Activated T-cell treated with anti-CD3 and anti-CD28 coated beads for 48 hours (primary cell): ENCODE measurements at regions not wholly inside any gene's neighbourhood (a gene's known extent, or its start where the extent isn't known, plus 50 kb on each side); places are given as distances from the start of the nearest gene placed in this dataset.
"Not testable (repeated sequence)": the region's sequence is repeated elsewhere in the genome, so short reads cannot be mapped to it uniquely, and the experiment has no call there.

Source experiments
- DNase-seq: peaks from one replicate; pipeline ENCODE4 v3.0.0-alpha.2; 2020; ENCODE audit warnings: low read depth

DNA sequence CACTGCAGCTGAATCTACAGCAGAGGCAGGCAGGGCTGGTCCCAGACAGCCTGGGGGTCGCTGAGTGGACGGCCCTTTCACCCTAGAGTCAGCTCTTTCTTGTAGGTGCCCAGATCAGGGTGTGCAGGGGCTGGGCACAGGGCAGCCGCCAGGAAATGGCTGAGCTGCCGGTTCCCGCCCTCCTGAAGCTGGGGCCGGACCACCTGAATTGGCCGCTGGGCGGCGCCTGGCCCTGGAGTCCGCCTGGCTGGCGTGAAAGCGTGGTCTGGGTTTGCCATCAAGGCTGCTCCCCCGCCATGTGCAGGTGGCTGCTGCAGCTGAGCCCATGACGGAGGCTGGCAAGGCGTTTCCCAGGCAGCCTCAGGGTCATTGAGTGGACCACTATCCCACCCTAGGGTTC, 85.7 kb downstream of the POTEM start:
- DNase-seq = not testable (repeated sequence)

DNA sequence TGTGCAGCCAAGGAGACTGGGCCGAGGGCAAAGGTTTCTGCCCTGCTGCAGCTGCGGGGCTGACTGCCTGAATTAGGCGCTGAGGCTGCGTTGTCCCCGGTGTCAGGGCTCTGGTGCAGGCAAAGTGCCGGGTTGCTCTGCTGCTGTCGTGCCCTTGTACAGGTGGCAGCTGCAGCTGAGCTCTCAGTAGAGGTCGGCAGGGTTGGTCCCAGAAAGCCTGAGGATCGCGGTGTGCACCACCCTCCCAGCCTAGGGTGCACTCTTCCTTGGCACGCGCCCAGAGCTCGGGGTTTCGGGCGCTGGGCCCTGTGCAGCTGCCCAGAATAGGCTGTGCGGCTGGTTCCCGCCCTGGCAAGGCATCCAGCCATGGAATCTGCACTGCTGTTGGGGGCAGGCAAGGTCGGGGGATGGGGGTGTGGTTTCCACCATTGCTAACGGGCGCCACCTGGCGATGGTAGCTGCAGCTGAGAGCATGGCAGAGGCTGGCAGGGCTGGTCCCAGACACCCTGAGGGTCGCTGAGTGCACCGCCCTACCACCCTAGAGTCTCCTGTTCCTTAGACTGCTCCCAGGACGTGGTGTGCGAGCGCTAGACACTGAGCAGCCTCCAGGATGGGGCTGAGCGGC, 86.3 kb downstream of the POTEM start:
- not testable (repeated sequence) for DNase-seq

DNA sequence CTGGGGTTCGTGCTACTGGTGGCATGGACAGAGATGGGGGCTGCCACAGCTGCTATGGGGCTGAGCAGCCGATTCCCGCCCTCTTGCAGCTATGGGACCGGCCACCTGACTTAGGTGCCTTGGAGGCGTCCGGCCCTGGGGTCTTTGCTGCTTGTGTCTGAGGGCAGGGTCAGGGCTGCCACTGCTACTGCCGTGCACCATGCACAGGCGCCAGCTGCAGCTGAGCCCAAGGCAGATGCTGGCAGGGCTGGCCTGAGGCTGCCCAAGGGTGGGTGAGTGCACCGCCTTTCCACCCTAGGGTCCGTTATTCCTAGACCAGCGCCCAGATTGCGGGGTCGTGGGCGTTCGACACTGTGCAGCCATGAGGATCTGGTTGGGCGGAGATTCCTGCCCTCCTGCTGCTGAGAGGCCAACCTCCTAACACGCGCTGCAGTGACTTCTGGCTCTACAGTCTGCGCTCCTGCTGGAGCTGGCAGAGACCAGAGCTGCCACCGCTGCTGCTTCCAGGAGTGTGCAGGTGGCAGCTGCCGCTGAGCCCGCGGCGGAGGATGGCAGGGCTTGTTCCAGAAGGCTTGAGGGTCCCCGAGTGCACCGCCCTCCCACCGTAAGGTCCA, 87.0 kb downstream of the POTEM start:
- not testable (repeated sequence) for DNase-seq

DNA sequence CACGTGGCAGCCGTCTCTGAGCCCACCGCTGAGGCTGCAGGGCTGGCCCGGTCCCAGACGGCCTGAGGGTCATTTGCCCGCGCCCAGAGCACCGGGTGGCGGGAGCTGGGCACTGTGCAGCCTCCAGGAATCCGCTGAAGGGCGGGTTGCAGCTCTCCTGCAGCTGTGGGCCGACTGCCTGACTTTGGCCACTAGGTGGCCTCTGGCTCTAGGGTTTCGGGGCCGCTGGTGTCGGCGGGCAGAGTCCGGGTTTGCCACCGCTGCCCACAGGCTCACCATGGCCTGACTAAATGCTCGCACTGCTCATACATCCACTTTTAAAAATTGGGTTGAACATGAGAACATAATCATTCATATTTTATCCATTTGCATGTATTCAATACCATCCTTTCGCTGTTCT, 87.7 kb downstream of the POTEM start:
- not testable (repeated sequence) for DNase-seq

DNA sequence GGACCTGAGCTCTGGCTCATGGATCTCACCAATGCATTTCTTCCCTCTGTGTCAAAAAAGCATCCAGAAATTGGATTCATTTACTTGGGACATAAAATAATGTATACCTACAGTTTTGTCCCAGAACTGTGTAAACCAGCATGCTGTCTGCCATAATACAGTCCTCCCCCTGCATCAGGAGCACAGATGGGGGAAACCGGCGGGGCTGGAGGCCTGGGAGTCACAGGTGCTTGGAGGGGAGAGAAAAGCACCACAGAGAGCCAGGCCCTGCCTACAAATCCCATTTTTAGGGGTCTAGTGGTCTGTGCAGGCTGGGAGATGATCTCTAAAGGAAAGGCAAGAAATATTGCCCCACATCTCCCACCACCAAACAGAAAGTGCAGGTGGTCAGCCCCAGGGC, 91.8 kb downstream of the POTEM start:
- not testable (repeated sequence) for DNase-seq

DNA sequence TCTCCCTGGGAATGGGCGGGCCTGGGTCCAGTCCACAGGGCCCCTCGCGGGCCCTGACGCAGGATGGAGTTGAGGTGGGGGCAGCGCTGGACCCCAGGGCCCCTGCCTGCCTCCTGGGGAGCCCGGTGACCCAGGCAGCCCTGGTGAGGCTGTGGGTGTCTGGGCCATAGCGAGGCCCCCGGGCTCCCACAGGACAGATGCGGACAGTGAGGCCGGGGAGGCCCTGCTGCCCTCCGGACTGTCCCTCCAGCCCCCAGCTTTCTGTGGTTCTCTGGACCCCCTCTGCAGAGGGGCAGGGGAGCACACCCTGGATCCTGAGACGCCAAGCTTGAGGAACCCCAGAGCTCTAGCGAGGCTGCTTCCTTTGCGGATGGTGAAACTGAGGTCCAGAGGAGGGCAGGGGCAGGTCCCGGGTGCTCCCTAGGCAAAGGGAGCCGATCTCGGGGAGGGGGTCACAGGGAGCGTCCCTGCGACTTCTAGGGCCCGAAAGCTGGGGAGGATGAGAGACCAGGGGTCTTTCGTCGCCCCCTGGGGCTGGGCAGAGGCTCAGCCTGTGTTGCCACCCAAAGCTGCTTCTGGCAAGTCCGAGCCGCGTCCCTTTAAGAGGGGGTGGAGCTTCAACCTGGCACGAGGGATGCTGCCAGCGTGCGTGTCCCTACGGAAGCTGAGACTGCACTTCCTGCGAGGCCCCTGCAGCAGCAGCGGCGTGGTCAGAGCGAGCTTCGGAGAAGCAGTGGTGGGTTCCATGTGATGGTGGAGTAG, 94.6 kb downstream of the POTEM start:
- not testable (repeated sequence) for DNase-seq

DNA sequence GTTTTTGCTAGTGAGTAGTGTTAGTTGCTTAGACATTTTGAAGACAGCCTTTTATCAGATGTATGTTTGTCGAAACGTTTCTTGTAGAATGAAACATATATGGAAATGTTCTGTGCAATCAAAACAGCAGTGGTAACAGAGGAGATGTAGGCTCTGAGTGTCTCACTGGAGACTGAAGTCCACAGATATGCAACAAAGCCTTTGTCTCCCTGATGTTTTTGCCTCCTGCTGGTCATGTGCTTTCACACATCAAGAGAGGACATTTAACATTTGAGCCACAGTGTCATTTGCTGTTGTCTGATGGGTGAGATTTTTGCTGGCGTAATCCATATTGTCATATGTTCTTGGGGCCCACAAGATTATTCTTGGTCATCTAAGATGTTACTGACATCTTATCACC, 101.7 kb downstream of the POTEM start:
- DNase-seq = not testable (repeated sequence)

DNA sequence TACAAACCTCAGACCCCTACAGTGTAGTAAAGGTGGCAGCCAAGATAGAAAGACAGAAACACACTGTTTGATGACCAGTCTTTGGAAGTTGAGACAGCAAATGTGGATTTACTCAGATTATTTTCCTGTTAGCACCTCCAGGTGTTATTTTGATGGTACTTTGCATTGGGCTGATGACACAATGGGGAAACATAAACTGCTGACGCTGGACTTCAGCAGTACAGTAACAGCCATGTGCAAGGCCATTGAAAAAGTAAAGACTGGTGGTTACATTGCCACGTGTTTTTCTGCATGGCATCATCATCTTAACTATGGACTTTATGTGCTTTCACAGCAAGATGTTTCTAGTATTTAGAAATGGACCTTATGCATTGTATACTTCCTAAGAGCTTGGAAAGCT, 105.3 kb downstream of the POTEM start:
- not testable (repeated sequence) for DNase-seq

DNA sequence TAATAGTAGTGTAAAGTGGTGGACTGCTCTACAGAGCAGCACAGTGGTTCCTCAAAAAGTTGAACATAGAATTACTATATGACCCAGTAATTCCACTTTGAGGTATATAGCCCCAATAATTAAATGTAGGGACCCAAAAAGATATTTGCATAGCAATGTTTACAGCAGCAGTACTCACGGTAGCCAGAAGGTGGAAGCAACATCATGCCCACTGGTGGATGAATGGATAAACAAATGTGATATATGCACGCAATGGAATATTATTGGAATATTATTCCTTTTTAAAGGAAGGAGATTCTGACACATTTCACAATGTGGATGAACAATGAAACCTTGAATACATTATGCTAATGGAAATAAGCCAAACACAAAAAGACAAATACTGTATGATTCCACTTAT, 121.4 kb downstream of the POTEM start:
- DNase-seq = not testable (repeated sequence)

DNA sequence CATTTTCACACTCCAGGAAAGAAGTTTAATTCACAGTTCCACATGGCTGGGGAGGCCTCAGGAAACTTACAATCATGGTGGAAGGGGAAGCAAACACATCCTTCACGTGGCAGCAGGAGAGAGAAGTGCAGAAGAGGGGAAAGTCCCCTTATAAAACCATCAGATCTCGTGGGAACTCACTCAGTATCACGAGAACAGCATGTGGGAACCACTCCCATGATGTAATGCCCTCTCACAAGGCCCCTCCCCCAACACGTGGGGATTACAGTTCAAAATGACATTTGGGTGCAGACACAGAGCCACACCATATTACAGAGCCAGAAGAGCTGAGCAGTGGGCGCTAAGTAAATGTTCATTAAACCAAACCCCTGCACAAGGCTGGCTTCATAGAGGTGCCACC, 126.0 kb downstream of the POTEM start:
- DNase-seq = not testable (repeated sequence)

DNA sequence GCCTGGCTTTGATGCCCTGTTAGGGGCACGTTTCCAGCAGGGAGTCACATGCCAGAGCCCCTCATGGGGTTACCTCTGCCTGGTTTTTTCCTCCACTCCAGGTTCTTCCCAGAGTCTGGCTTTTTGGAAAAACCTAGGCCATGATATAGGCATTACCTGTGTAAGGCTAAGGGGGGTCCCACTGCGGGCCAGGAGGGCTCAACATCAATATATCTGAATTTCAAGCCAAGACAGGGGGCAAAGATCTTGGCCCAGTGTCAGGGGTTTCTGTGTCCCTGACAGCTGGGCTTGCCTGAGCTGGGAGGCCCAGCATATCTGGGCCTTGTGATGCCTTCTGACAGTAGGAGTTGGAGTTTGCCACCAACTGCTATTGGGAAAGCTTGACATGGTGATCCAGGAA, 127.5 kb downstream of the POTEM start:
- not testable (repeated sequence) for DNase-seq

DNA sequence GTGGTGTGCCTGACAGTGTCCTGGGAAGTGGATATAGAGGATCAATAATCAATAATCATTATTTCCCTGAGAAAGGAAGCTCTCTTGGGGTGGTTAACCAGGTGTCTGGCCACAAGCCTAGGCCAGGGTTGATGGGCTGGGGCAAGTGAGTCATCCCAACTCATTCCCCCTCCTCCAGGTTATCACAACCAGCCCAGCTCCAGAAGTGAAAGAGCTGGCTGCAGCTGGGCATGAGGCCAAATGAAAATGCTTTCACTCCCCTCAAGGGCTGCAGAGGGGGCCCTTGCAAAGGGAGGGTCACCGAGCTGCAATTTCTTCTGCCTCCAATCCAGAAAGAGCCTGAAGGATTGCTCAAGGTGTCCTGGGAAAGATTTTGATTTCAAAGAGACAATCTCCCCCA, 127.9 kb downstream of the POTEM start:
- not testable (repeated sequence) for DNase-seq

DNA sequence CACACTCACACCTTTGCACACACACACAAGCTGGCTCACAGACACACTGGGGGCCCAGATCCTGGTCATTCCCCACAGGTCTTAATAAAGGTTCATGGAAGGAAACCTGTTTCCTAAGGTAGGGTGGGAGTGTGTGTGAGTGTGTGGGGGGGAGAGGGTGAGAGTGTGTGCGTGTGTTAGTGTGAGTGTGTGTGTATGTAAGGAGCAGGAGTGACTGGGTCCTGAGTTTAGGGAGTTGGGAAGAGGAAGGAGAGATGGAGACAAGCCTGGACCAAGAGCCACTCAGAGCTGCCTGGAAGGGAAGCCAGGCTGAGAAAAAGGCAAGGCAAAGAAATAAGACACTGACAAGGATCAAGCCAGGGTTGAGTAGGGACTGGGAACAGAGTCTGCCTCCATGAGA, 129.2 kb downstream of the POTEM start:
- not testable (repeated sequence) for DNase-seq

DNA sequence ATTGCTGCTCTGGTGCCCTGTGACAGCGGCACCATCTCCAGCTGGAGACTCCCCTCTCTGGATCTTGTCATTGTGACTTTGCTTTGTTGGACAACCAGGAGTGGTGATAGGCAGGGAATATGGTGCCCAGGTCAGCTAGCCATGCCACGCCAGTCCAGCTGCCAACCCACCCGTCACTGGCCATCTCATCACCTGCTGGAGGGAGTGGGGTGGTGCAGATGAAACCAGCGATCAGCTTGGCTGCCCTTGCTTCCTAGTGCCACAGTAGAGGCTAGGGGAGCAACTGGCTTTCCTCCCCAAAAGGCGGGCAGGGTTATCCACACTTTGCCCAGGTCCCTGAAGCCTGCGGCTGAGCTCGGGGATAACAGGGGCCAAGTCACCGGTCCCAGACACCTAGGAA, 129.6 kb downstream of the POTEM start:
- not testable (repeated sequence) for DNase-seq

DNA sequence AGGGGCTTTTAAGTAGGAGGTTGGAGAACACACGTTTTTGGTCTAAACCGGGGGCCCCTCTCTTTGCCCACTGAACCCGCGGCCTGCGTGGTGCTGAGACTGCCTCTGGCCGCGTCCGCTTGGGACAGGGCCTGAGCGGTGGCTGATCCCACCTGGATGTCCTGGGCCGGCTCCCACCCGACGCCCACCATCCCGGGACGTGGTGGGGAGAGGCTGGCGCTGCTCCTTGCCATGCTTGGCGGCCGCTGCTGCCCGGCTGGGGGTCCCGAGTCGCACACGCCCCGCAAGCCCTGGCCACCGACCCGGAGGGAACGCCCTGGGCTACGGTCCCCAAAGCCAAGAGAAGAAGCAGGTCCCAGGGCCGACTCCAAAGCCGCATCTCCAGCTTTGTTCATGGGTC, 130.1 kb downstream of the POTEM start:
- not testable (repeated sequence) for DNase-seq

DNA sequence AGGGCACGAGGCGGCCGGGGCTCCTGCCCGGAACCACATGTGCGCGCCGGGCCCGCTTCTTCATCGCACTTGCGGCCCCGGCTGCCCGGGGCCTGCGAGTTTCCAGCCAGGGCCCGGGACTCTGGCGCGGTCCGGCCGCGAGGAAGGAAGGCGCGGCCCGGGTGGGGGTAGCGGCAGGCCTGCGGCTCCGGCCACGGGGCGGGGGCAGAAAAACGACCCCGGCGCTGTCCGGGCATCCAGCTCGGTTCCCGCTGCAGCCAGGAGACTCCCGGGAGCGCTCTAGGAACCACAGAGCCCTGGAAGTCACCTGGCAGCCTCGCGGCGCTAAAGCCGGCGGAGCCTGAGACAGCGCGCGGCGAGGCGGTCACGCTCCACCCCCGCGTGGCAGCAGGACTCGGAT, 130.5 kb downstream of the POTEM start:
- DNase-seq = not testable (repeated sequence)

DNA sequence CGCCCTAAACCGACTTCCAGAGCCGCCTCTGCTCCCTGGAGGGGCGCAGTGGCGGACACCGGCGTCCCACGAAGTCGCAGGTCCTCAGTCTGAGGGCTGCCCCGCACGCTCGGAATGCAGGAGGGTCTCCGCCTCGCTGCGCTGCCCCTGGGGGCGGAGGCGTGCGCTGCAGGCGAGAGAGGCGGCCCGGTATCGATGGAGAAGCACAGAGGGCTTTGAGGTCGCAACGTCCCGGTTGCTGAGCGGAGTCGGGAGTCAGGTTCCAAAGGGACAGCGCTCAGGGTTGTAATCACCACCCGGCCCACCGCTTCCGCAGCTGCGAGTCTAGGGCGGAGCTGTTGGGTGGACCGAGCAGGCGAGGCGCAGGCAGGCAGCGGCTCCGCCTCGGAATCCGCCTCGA, 131.0 kb downstream of the POTEM start:
- DNase-seq = not testable (repeated sequence)

DNA sequence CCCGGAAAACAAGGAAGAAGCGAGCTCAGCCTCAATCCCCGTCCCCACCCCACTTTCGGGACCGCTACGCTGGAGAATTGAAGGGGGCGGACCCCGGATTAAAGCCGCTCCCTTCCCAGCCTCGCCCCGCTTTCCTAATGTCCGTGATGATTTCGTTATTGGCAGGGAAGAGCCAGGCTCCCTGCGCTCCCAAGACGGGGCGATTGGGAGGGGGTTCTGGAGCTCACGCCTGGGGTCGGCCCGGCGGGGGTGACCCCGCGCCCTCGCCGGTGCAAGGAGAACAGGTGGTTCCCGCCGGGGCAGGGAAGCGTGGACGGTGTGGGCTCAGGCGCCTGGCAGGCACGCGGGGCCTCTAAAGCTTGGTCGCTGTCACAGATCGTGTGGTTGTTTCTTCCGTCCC, 131.5 kb downstream of the POTEM start:
- not testable (repeated sequence) for DNase-seq

DNA sequence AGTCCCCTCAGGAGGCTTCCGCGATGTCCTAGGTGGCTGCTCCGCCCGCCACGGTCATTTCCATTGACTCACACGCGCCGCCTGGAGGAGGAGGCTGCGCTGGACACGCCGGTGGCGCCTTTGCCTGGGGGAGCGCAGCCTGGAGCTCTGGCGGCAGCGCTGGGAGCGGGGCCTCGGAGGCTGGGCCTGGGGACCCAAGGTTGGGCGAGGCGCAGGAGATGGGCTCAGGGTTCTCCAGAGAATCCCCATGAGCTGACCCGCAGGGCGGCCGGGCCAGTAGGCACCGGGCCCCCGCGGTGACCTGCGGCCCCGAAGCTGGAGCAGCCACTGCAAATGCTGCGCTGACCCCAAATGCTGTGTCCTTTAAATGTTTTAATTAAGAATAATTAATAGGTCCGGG, 132.1 kb downstream of the POTEM start:
- not testable (repeated sequence) for DNase-seq

DNA sequence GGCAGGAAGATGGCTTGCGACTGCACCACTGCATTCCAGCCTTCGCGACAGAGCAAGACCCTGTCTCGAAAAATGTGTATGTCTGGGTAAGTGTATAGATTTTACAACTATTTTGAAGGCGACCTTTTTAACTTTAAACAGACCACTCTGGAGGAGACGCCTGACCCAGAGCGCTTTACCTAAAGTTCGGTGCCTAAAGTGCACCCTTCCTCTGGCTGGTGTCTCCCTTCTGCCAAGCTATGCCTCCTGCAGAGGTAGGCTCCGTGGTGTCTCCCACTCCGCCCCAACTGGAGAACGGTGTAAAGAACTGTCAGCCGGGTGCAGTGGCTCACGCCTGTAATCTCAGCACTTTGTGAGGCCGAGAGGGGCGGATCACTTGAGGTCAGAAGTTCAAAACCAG, 132.7 kb downstream of the POTEM start:
- not testable (repeated sequence) for DNase-seq

DNA sequence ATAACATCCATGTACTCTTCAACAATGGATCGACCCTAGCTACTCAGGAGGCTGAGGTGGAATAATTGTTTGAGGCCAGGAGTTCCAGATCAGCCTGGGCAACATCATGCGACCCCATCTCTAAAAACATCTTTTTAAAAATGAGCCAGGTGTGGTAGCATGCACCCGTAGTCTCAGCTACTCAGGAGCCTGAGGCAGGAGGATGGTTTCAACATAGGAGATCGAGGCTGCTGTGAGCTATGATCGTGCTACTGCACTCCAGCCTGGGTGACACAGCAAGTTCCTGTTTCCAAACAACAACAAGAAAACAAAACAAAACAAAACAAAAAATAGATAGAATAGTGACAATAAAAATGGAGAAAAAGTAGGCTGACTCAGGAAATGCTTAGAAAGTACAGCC, 138.3 kb downstream of the POTEM start:
- DNase-seq = not testable (repeated sequence)

DNA sequence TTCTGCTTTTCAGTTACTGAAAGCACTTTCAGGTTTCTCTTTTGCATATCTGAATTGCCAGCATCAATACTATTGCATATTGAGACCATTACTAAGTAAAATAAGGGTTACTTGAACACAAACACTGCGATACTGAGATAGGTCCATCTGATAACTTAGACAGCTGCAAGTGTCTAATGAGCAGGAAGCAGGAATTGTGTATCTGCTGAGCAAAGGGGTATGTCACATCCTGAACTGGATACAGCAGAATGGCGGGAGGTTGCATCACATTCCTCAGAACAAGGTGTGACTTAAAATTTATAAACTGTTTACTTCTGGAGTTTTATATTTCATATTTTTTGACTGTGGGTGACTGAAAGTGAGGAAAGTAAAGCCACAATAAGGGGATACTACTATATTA, 142.7 kb downstream of the POTEM start:
- DNase-seq = not testable (repeated sequence)

DNA sequence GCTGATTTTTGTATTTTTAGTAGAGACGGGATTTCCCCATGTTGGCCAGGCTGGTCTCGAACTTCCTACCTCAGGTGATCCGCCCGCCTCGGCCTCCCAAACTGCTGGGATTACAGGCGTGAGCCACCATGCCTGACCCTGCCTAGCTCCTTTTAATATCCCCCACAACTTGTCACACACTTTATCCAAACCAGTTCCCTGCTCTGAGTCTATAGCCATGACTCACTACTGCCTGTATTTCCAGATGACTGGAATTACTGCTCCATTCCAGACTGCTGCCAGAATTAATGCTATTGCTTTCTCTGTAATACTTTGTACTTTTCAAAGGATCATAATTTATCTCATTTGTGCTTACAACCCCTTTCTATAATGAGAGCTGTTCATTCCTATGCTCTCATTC, 153.1 kb downstream of the POTEM start:
- not testable (repeated sequence) for DNase-seq
